H1 (cell line): ENCODE measurements at regions not wholly inside any gene's neighbourhood (a gene's known extent, or its start where the extent isn't known, plus 50 kb on each side); places are given as distances from the start of the nearest gene placed in this dataset.

ENCODE experiments used
- CTCF ChIA-PET: fragments of 300-600 bp; sonication (Branson Sonifier 250); formaldehyde crosslinking; loops from one replicate; lab custom pipeline; 2021; ENCODE audit not compliant: partially characterized antibody; lab: Charles Lee
- POLR2A ChIA-PET: fragments of 300-600 bp; sonication (Branson Sonifier 250); formaldehyde crosslinking; loops from one replicate; lab custom pipeline; 2021; ENCODE audit warnings: inconsistent platforms; ENCODE audit not compliant: partially characterized antibody; lab: Charles Lee
- DNase-seq, 2 experiments: peaks; one replicate each; pipeline versions ENCODE4 v3.0.0 to v3.0.0-alpha.2; 2010 to 2022; ENCODE audit warnings: low spot score in 2 of 2, low read depth in 1 of 2, mixed read lengths in 1 of 2
- FAIRE-seq: peaks from 2 replicates; lab custom pipeline; 2011; peaks lifted over from hg19 to GRCh38; lab: Jason Lieb, UNC
- H2AFZ ChIP-seq: 2 replicates; pipeline ENCODE4 v1.8.1; 2012; ENCODE audit warnings: low read length, inconsistent platforms
- H2AK5ac ChIP-seq: 2 replicates; pipeline ENCODE4 v1.6.1; 2013; ENCODE audit warnings: low read depth, low read length
- H2BK120ac ChIP-seq: replicated peaks from 2 replicates; pipeline ENCODE3; 2013; ENCODE audit warnings: low read depth, low read length, inconsistent platforms
- H2BK12ac ChIP-seq: 2 replicates; pipeline ENCODE4 v1.6.1; 2013; ENCODE audit warnings: low read depth, low read length
- H2BK15ac ChIP-seq: 2 replicates; pipeline ENCODE4 v1.6.1; 2013; ENCODE audit warnings: low read length
- H2BK20ac ChIP-seq: 2 replicates; pipeline ENCODE4 v1.6.1; 2013; ENCODE audit warnings: low read length
- H2BK5ac ChIP-seq: 2 replicates; pipeline ENCODE4 v1.6.1; 2013; ENCODE audit warnings: low read depth, low read length
- H3K14ac ChIP-seq: 2 replicates; pipeline ENCODE4 v1.6.1; 2013; ENCODE audit warnings: inconsistent platforms; ENCODE audit not compliant: insufficient read length
- H3K18ac ChIP-seq: 2 replicates; pipeline ENCODE4 v1.6.1; 2013; ENCODE audit warnings: low read length; ENCODE audit errors: extremely low read depth
- H3K23ac ChIP-seq: 2 replicates; pipeline ENCODE4 v1.6.1; 2013; ENCODE audit warnings: inconsistent platforms; ENCODE audit not compliant: insufficient read length
- H3K23me2 ChIP-seq: 2 replicates; pipeline ENCODE4 v1.6.1; 2013; ENCODE audit warnings: low read depth, low read length
- H3K27ac ChIP-seq: 2 replicates; pipeline ENCODE4 v1.6.1; 2011; ENCODE audit warnings: low read depth, low read length, inconsistent platforms
- H3K27me3 ChIP-seq, 4 experiments: replicated peaks in 1 of 4; 1 replicate in 1 of 4; 2 replicates in 3 of 4; pipeline versions ENCODE4 v1.6.1 to v1.8.1; 2011 to 2013; ENCODE audit warnings: low read length in 3 of 4, mild to moderate bottlenecking in 3 of 4, inconsistent platforms in 2 of 4, mixed read lengths in 2 of 4, moderate library complexity in 1 of 4; ENCODE audit not compliant: control insufficient read depth in 3 of 4, insufficient read depth in 3 of 4; ENCODE audit errors: extremely low read depth in 1 of 4
- H3K36me3 ChIP-seq, 4 experiments: 2 replicates each; pipeline versions ENCODE4 v1.6.1 to v1.8.1; 2011 to 2013; ENCODE audit warnings: mild to moderate bottlenecking in 4 of 4, low read length in 3 of 4, moderate library complexity in 2 of 4, control low read depth in 1 of 4, inconsistent platforms in 1 of 4; ENCODE audit not compliant: insufficient read depth in 4 of 4, control insufficient read depth in 2 of 4
- H3K4ac ChIP-seq: replicated peaks from 2 replicates; pipeline ENCODE3; 2013; ENCODE audit warnings: low read length, low read depth, mixed read lengths, inconsistent platforms; ENCODE audit not compliant: insufficient read length
- H3K4me1 ChIP-seq, 4 experiments: replicated peaks in 1 of 4; 1 replicate in 1 of 4; 2 replicates in 3 of 4; pipeline versions ENCODE4 v1.6.1 to v1.8.1; 2011 to 2013; ENCODE audit warnings: low read length in 3 of 4, inconsistent platforms in 2 of 4, mixed read lengths in 1 of 4; ENCODE audit not compliant: insufficient read depth in 4 of 4, control insufficient read depth in 3 of 4
- H3K4me2 ChIP-seq, 2 experiments: 2 replicates each; pipeline versions ENCODE4 v1.6.1 to v1.8.1; 2011 to 2013; ENCODE audit warnings: low read depth in 2 of 2, low read length in 2 of 2, control low read depth in 1 of 2, inconsistent platforms in 1 of 2, mild to moderate bottlenecking in 1 of 2; ENCODE audit not compliant: insufficient read depth in 1 of 2
- H3K4me3 ChIP-seq, 4 experiments: fragments of 200-600, 300-600 bp in 1 of 4; sonication (generic), shearing (Covaris generic), sonication (Bioruptor Twin) in 1 of 4; 2 replicates each; pipeline versions ENCODE4 v1.5.1 to v1.8.1; 2011 to 2016; ENCODE audit warnings: low read length in 4 of 4, low read depth in 3 of 4, control low read depth in 2 of 4, inconsistent platforms in 2 of 4, mild to moderate bottlenecking in 2 of 4, mixed read lengths in 1 of 4, moderate library complexity in 1 of 4; ENCODE audit not compliant: insufficient read depth in 2 of 4; ENCODE audit errors: extremely low read depth in 1 of 4
- H3K56ac ChIP-seq: replicated peaks from 2 replicates; pipeline ENCODE3; 2013; ENCODE audit warnings: low read depth, mild to moderate bottlenecking, mixed read lengths, low read length, inconsistent platforms; ENCODE audit not compliant: insufficient read length
- H3K79me1 ChIP-seq: 2 replicates; pipeline ENCODE4 v1.6.1; 2013; ENCODE audit warnings: low read depth, low read length, control low read depth
- H3K79me2 ChIP-seq, 2 experiments: 2 replicates each; pipeline versions ENCODE4 v1.6.1 to v1.8.1; 2012 to 2013; ENCODE audit warnings: low read length in 2 of 2, mild to moderate bottlenecking in 2 of 2, inconsistent platforms in 1 of 2; ENCODE audit not compliant: insufficient read depth in 2 of 2, control insufficient read depth in 1 of 2
- H3K9ac ChIP-seq, 4 experiments: replicated peaks in 1 of 4; 1 replicate in 1 of 4; 2 replicates in 3 of 4; pipeline versions ENCODE4 v1.6.1 to v1.8.1; 2011 to 2013; ENCODE audit warnings: low read depth in 3 of 4, low read length in 3 of 4, control low read depth in 2 of 4, mild to moderate bottlenecking in 2 of 4, moderate library complexity in 2 of 4, inconsistent platforms in 1 of 4; ENCODE audit errors: extremely low read depth in 1 of 4
- H3K9me3 ChIP-seq, 2 experiments: 2 replicates each; pipeline versions ENCODE4 v1.6.1 to v1.8.1; 2012 to 2013; ENCODE audit warnings: mild to moderate bottlenecking in 2 of 2, moderate library complexity in 2 of 2, control low read depth in 1 of 2, inconsistent platforms in 1 of 2, low read depth in 1 of 2, low read length in 1 of 2, mixed read lengths in 1 of 2; ENCODE audit not compliant: insufficient read depth in 2 of 2
- H4K20me1 ChIP-seq, 2 experiments: replicated peaks in 1 of 2; 2 replicates each; pipeline versions ENCODE3 to v1.8.1; 2011 to 2013; ENCODE audit warnings: inconsistent platforms in 2 of 2, low read length in 2 of 2, mild to moderate bottlenecking in 1 of 2; ENCODE audit not compliant: insufficient read depth in 2 of 2, control insufficient read depth in 1 of 2
- H4K5ac ChIP-seq: 2 replicates; pipeline ENCODE4 v1.6.1; 2013; ENCODE audit warnings: low read length, low read depth, mixed read lengths, inconsistent platforms; ENCODE audit not compliant: insufficient read length
- H4K8ac ChIP-seq: 2 replicates; pipeline ENCODE4 v1.8.0; 2013; ENCODE audit warnings: mild to moderate bottlenecking, moderate library complexity, low read length, inconsistent platforms; ENCODE audit not compliant: insufficient read depth; ENCODE audit errors: extremely low read depth
- H4K91ac ChIP-seq: replicated peaks from 2 replicates; pipeline ENCODE3; 2013; ENCODE audit warnings: low read length, mixed read lengths, inconsistent platforms; ENCODE audit not compliant: insufficient read length
- BCL11A ChIP-seq, 2 experiments: IDR thresholded peaks; one replicate each; pipeline ENCODE4 v1.6.1; 2011; ENCODE audit warnings: low read depth in 2 of 2, low read length in 2 of 2, mild to moderate bottlenecking in 2 of 2
- EP300 ChIP-seq, 2 experiments: IDR thresholded peaks; 1 replicate in 1 of 2; 2 replicates in 1 of 2; pipeline ENCODE4 v1.6.1; 2011 to 2012; ENCODE audit warnings: low read depth in 2 of 2, low read length in 2 of 2, mild to moderate bottlenecking in 2 of 2, borderline replicate concordance in 1 of 2, inconsistent platforms in 1 of 2, moderate library complexity in 1 of 2
- GTF2F1 ChIP-seq: IDR thresholded peaks from 2 replicates; pipeline ENCODE4 v1.6.1; 2012; ENCODE audit warnings: low read depth, low read length, improper control_type of control experiment, borderline replicate concordance
- KDM4A ChIP-seq: IDR thresholded peaks from one replicate; pipeline ENCODE4 v1.7.1; 2012; ENCODE audit warnings: low read depth, mild to moderate bottlenecking, moderate library complexity, low read length, inconsistent platforms; ENCODE audit not compliant: severe bottlenecking
- KDM5A ChIP-seq: fragments of 200-600 bp; IDR thresholded peaks from 2 replicates; pipeline ENCODE4 v1.7.1; 2012; ENCODE audit warnings: mild to moderate bottlenecking, low read length, inconsistent platforms, mixed read lengths
- PHF8 ChIP-seq: fragments of 200-600 bp; sonication (generic); conservative IDR thresholded peaks from 2 replicates; pipeline ENCODE4 v1.7.1; 2012; ENCODE audit warnings: low read depth, mild to moderate bottlenecking, inconsistent platforms, low read length, moderate library complexity
- POLR2A ChIP-seq, 2 experiments: IDR thresholded peaks; 1 replicate in 1 of 2; 2 replicates in 1 of 2; pipeline ENCODE4 v1.6.1; 2011; ENCODE audit warnings: low read depth in 2 of 2, low read length in 2 of 2, mild to moderate bottlenecking in 2 of 2; ENCODE audit errors: control extremely low read depth in 1 of 2
- RAD21 ChIP-seq, 2 experiments: IDR thresholded peaks in 1 of 2; conservative IDR thresholded peaks in 1 of 2; 2 replicates each; pipeline ENCODE4 v1.6.1; 2011; ENCODE audit warnings: low read depth in 2 of 2, low read length in 2 of 2, improper control_type of control experiment in 1 of 2, inconsistent platforms in 1 of 2, mild to moderate bottlenecking in 1 of 2, moderate library complexity in 1 of 2
- RNF2 ChIP-seq: fragments of 200-900, 300-1000 bp; sonication (generic); IDR thresholded peaks from 2 replicates; pipeline ENCODE4 v1.7.1; 2016; ENCODE audit warnings: borderline replicate concordance, low read depth, mild to moderate bottlenecking, antibody characterized with exemption, low read length; ENCODE audit not compliant: poor library complexity, severe bottlenecking; ENCODE audit errors: missing control alignments
- RXRA ChIP-seq: IDR thresholded peaks from 2 replicates; pipeline ENCODE4 v1.6.1; 2011; ENCODE audit warnings: low read depth, mild to moderate bottlenecking, low read length, moderate library complexity; ENCODE audit not compliant: insufficient read depth
- SIN3A ChIP-seq, 2 experiments: IDR thresholded peaks in 1 of 2; conservative IDR thresholded peaks in 1 of 2; 2 replicates each; pipeline ENCODE4 v1.6.1; 2011 to 2012; ENCODE audit warnings: low read length in 2 of 2, improper control_type of control experiment in 1 of 2, low read depth in 1 of 2, mild to moderate bottlenecking in 1 of 2
- SP4 ChIP-seq: IDR thresholded peaks from 2 replicates; pipeline ENCODE4 v1.6.1; 2012; ENCODE audit warnings: low read length, inconsistent platforms
- SRF ChIP-seq: IDR thresholded peaks from 2 replicates; pipeline ENCODE4 v1.6.1; 2011; ENCODE audit warnings: mild to moderate bottlenecking, low read depth, low read length, moderate library complexity
- ZNF274 ChIP-seq: IDR thresholded peaks from 2 replicates; pipeline ENCODE4 v1.7.0; 2012; ENCODE audit warnings: low read length, borderline replicate concordance; ENCODE audit errors: extremely low read depth
- WGBS, 2 experiments: shearing (Covaris generic) in 1 of 2; methylation state at CpG; one replicate each; pipeline versions ENCODE4 v1.1.6 to v1.1.7; 2013 to 2015; ENCODE audit warnings: low lambda C conversion rate in 2 of 2, mixed read lengths in 2 of 2, inconsistent platforms in 1 of 2, low coverage in 1 of 2, missing lambda C conversion rate in 1 of 2; ENCODE audit not compliant: insufficient replicate concordance in 2 of 2, insufficient coverage in 1 of 2, insufficient read length in 1 of 2; ENCODE audit errors: extremely low coverage in 1 of 2, missing lambda C conversion rate in 1 of 2; 5-methylcytosine and 5-hydroxymethylcytosine counted together

DNA sequence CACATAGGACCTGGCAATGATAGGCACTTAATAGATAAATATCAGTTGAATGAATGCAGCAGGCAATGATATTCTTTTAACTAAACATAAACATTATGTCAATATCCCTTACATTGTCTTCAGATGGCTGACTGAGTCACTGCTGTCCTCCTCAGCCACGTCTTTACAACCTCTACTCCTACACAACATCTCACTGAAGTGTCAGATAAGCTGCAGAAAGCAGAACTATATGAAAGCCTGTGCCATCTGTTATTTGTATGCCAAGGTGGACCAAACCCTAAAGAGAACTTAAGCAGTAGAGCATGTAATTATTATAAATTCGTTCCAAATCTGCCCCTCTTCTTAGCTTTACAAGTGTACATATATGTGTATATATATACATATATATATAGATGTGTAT, 271.2 kb downstream of the RASEF start:
- H3K23me2 ChIP-seq = no peaks in the 10 kb centered on the region
- H2BK5ac ChIP-seq = no peak overlapping the region
- no peak overlapping the region for H2AFZ ChIP-seq
- no peak overlapping the region for H3K9ac ChIP-seq
- no peak overlapping the region for H4K91ac ChIP-seq
- H3K4ac ChIP-seq = no peak overlapping the region
- H4K20me1 ChIP-seq = no peaks in the 10 kb centered on the region
- H2BK15ac ChIP-seq = no peak overlapping the region
- no peak overlapping the region for H3K4me2 ChIP-seq
- no peak overlapping the region for H4K8ac ChIP-seq
- no peak overlapping the region for H2BK120ac ChIP-seq
- no peak overlapping the region for H4K5ac ChIP-seq
- CTCF ChIA-PET = interaction anchor here (1.1 to 1.4 kb wide), 2 partner anchors 14 to 26 kb away, joined by 3 read pairs; no protein-coding TSS in a partner anchor
- H3K79me2 ChIP-seq = no peaks in the 10 kb centered on the region
- no peak overlapping the region for H3K14ac ChIP-seq
- H3K4me3 ChIP-seq = no peak overlapping the region
- no peaks in the 10 kb centered on the region for H3K27me3 ChIP-seq
- POLR2A ChIA-PET = no interaction called here
- H2BK20ac ChIP-seq = no peak overlapping the region
- H3K56ac ChIP-seq = no peak overlapping the region
- FAIRE-seq (no peak), DNase-seq (no peak)
- no peaks in the 10 kb centered on the region; the same call in 1 of the 2 replicates for H3K79me1 ChIP-seq
- H3K9me3 ChIP-seq = no peaks in the 10 kb centered on the region
- 90% methylated on average over 2 of the region's 2 CpGs; no CpG with 5 or more reads in 1 of the 2 experiments for WGBS, 2 experiments
- no peak overlapping the region; the same call in 1 of the 2 replicates for H2AK5ac ChIP-seq
- H3K27ac ChIP-seq = no peak overlapping the region
- no peak overlapping the region for H3K23ac ChIP-seq
- no peaks in the 10 kb centered on the region for H3K4me1 ChIP-seq
- no peaks in the 10 kb centered on the region; a peak in 1 of 8 replicates for H3K36me3 ChIP-seq
- H3K18ac ChIP-seq = no peak overlapping the region
- H2BK12ac ChIP-seq = no peak overlapping the region
- TF ChIP-seq SIN3A (conservative IDR thresholded peaks at IDR 0.05 in 1 of 2, IDR thresholded peaks at IDR 0.05 in 1 of 2; ENCODE audit: low read depth in 1 of 2, low read length in 2 of 2) (no peak), RNF2 (no peak), ZNF274 (no peak), KDM4A (no peak), RAD21 (IDR thresholded peaks at IDR 0.05 in 1 of 2, conservative IDR thresholded peaks at IDR 0.05 in 1 of 2; ENCODE audit: low read depth in 2 of 2, low read length in 2 of 2) (no peak), SRF (no peak), POLR2A (IDR thresholded peaks at IDR 0.05; ENCODE audit: control extremely low read depth in 1 of 2, low read depth in 2 of 2, low read length in 2 of 2) (no peak), BCL11A (IDR thresholded peaks at IDR 0.05; ENCODE audit: low read depth in 2 of 2, low read length in 2 of 2) (no peak), EP300 (IDR thresholded peaks at IDR 0.05; ENCODE audit: borderline replicate concordance in 1 of 2, low read depth in 2 of 2, low read length in 2 of 2) (no peak), RXRA (no peak), KDM5A (no peak), GTF2F1 (no peak), SP4 (no peak), PHF8 (no peak)
